ENCODE measurements at regions not wholly inside any gene's neighbourhood (a gene's known extent, or its start where the extent isn't known, plus 50 kb on each side); places are given as distances from the start of the nearest gene placed in this dataset.

DNA sequence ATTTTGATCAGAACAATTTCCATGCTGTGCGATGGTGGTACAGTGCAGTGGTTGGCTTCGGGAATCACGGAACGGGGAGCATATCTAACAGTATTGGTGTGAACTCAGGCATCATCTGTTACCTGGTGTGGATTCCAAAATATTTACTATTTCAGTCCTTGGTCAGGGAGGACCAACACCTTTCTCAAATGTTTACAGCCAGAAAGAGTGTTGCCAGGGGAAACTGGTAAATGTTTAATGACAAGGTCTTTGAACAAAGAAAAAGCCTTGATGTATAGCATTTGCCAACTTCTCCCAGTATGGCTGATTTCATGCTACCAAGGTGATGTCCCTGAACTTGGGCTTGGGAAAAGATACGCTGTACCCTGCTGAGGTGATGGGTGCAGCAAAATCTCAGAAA lies 145.6 kb upstream of the POC5 start:
- H3K9me2 ChIP-seq (ENCODE audit: insufficient read depth) = no peaks in the 10 kb centered on the region; the same call in 1 of the 2 replicates
- no peaks in the 10 kb centered on the region for H4K20me1 ChIP-seq (replicated peaks; ENCODE audit: insufficient read depth)
- H3K27ac ChIP-seq (ENCODE audit: low read depth) = no peak overlapping the region
- Mint-ChIP-seq H3K9me3 (no peaks in the 10 kb centered on the region), H3K27me3 (ENCODE audit: insufficient read depth, low read depth, poor library complexity) (peaks cover 2% of the 10 kb centered on the region), H3K4me1 (no peaks in the 10 kb centered on the region), H3K36me3 (ENCODE audit: low read depth) (no peaks in the 10 kb centered on the region), H3K27ac (no peak overlapping the region), H3K4me3 (no peak overlapping the region)
- H3K4me2 ChIP-seq = no peak overlapping the region
- TF ChIP-seq JUNB (IDR thresholded peaks at IDR 0.05; ENCODE audit: unreplicated experiment) (no peak), ZNF331 (CRISPR knock-in tag; IDR thresholded peaks at IDR 0.05; ENCODE audit: low read depth) (no peak), ZNF114 (CRISPR knock-in tag; IDR thresholded peaks at IDR 0.05) (no peak), EZH2phosphoT487 (IDR thresholded peaks at IDR 0.05; ENCODE audit: unreplicated experiment) (no peak), EZH2 (IDR thresholded peaks at IDR 0.05; ENCODE audit: low read depth, unreplicated experiment) (no peak), CREB1 (CRISPR knock-in tag; IDR thresholded peaks at IDR 0.05; ENCODE audit: low read depth) (no peak), NANOG (IDR thresholded peaks at IDR 0.05; ENCODE audit: borderline replicate concordance) (no peak), STAT1 (IDR thresholded peaks at IDR 0.05; ENCODE audit: unreplicated experiment) (no peak), POLR2AphosphoS5 (IDR thresholded peaks at IDR 0.05; ENCODE audit: low read depth) (no peak)
- TF ChIP-seq, protein P1, sequence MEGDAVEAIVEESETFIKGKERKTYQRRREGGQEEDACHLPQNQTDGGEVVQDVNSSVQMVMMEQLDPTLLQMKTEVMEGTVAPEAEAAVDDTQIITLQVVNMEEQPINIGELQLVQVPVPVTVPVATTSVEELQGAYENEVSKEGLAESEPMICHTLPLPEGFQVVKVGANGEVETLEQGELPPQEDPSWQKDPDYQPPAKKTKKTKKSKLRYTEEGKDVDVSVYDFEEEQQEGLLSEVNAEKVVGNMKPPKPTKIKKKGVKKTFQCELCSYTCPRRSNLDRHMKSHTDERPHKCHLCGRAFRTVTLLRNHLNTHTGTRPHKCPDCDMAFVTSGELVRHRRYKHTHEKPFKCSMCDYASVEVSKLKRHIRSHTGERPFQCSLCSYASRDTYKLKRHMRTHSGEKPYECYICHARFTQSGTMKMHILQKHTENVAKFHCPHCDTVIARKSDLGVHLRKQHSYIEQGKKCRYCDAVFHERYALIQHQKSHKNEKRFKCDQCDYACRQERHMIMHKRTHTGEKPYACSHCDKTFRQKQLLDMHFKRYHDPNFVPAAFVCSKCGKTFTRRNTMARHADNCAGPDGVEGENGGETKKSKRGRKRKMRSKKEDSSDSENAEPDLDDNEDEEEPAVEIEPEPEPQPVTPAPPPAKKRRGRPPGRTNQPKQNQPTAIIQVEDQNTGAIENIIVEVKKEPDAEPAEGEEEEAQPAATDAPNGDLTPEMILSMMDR (conservative IDR thresholded peaks at IDR 0.05; ENCODE audit: low read depth in 2 of 2) = no peak
- TF ChIP-seq, protein P2, sequence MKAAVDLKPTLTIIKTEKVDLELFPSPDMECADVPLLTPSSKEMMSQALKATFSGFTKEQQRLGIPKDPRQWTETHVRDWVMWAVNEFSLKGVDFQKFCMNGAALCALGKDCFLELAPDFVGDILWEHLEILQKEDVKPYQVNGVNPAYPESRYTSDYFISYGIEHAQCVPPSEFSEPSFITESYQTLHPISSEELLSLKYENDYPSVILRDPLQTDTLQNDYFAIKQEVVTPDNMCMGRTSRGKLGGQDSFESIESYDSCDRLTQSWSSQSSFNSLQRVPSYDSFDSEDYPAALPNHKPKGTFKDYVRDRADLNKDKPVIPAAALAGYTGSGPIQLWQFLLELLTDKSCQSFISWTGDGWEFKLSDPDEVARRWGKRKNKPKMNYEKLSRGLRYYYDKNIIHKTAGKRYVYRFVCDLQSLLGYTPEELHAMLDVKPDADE (IDR thresholded peaks at IDR 0.05) = no peak
- TF ChIP-seq, protein P3, sequence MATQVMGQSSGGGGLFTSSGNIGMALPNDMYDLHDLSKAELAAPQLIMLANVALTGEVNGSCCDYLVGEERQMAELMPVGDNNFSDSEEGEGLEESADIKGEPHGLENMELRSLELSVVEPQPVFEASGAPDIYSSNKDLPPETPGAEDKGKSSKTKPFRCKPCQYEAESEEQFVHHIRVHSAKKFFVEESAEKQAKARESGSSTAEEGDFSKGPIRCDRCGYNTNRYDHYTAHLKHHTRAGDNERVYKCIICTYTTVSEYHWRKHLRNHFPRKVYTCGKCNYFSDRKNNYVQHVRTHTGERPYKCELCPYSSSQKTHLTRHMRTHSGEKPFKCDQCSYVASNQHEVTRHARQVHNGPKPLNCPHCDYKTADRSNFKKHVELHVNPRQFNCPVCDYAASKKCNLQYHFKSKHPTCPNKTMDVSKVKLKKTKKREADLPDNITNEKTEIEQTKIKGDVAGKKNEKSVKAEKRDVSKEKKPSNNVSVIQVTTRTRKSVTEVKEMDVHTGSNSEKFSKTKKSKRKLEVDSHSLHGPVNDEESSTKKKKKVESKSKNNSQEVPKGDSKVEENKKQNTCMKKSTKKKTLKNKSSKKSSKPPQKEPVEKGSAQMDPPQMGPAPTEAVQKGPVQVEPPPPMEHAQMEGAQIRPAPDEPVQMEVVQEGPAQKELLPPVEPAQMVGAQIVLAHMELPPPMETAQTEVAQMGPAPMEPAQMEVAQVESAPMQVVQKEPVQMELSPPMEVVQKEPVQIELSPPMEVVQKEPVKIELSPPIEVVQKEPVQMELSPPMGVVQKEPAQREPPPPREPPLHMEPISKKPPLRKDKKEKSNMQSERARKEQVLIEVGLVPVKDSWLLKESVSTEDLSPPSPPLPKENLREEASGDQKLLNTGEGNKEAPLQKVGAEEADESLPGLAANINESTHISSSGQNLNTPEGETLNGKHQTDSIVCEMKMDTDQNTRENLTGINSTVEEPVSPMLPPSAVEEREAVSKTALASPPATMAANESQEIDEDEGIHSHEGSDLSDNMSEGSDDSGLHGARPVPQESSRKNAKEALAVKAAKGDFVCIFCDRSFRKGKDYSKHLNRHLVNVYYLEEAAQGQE (IDR thresholded peaks at IDR 0.05; ENCODE audit: unreplicated experiment) = no peak
- TF ChIP-seq, protein P4, sequence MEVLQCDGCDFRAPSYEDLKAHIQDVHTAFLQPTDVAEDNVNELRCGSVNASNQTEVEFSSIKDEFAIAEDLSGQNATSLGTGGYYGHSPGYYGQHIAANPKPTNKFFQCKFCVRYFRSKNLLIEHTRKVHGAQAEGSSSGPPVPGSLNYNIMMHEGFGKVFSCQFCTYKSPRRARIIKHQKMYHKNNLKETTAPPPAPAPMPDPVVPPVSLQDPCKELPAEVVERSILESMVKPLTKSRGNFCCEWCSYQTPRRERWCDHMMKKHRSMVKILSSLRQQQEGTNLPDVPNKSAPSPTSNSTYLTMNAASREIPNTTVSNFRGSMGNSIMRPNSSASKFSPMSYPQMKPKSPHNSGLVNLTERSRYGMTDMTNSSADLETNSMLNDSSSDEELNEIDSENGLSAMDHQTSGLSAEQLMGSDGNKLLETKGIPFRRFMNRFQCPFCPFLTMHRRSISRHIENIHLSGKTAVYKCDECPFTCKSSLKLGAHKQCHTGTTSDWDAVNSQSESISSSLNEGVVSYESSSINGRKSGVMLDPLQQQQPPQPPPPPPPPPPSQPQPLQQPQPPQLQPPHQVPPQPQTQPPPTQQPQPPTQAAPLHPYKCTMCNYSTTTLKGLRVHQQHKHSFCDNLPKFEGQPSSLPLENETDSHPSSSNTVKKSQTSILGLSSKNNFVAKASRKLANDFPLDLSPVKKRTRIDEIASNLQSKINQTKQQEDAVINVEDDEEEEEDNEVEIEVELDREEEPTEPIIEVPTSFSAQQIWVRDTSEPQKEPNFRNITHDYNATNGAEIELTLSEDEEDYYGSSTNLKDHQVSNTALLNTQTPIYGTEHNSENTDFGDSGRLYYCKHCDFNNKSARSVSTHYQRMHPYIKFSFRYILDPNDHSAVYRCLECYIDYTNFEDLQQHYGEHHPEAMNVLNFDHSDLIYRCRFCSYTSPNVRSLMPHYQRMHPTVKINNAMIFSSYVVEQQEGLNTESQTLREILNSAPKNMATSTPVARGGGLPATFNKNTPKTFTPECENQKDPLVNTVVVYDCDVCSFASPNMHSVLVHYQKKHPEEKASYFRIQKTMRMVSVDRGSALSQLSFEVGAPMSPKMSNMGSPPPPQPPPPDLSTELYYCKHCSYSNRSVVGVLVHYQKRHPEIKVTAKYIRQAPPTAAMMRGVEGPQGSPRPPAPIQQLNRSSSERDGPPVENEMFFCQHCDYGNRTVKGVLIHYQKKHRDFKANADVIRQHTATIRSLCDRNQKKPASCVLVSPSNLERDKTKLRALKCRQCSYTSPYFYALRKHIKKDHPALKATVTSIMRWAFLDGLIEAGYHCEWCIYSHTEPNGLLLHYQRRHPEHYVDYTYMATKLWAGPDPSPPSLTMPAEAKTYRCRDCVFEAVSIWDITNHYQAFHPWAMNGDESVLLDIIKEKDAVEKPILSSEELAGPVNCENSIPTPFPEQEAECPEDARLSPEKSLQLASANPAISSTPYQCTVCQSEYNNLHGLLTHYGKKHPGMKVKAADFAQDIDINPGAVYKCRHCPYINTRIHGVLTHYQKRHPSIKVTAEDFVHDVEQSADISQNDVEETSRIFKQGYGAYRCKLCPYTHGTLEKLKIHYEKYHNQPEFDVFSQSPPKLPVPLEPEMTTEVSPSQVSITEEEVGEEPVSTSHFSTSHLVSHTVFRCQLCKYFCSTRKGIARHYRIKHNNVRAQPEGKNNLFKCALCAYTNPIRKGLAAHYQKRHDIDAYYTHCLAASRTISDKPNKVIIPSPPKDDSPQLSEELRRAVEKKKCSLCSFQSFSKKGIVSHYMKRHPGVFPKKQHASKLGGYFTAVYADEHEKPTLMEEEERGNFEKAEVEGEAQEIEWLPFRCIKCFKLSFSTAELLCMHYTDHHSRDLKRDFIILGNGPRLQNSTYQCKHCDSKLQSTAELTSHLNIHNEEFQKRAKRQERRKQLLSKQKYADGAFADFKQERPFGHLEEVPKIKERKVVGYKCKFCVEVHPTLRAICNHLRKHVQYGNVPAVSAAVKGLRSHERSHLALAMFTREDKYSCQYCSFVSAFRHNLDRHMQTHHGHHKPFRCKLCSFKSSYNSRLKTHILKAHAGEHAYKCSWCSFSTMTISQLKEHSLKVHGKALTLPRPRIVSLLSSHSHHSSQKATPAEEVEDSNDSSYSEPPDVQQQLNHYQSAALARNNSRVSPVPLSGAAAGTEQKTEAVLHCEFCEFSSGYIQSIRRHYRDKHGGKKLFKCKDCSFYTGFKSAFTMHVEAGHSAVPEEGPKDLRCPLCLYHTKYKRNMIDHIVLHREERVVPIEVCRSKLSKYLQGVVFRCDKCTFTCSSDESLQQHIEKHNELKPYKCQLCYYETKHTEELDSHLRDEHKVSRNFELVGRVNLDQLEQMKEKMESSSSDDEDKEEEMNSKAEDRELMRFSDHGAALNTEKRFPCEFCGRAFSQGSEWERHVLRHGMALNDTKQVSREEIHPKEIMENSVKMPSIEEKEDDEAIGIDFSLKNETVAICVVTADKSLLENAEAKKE (CRISPR knock-in tag; IDR thresholded peaks at IDR 0.05) = no peak
- no peaks in the 10 kb centered on the region for H3K36me3 ChIP-seq (ENCODE audit: insufficient read depth)
- DNase-seq (ENCODE audit: low spot score) (no peak), ATAC-seq (no peak)
- H3K4me3 ChIP-seq = no peak overlapping the region
- H3K27me3 ChIP-seq (ENCODE audit: insufficient read depth) = no peaks in the 10 kb centered on the region
- H2AFZ ChIP-seq = no peak overlapping the region
- no peaks in the 10 kb centered on the region for H3K79me2 ChIP-seq (replicated peaks; ENCODE audit: insufficient read depth)
- no peaks in the 10 kb centered on the region for H3K4me1 ChIP-seq (ENCODE audit: insufficient read depth)
- no peaks in the 10 kb centered on the region for H3F3A ChIP-seq (replicated peaks; ENCODE audit: low read depth)
